ENCODE measurements at regions not wholly inside any gene's neighbourhood (a gene's known extent, or its start where the extent isn't known, plus 50 kb on each side); places are given as distances from the start of the nearest gene placed in this dataset.
"Not testable (repeated sequence)": the region's sequence is repeated elsewhere in the genome, so short reads cannot be mapped to it uniquely, and the experiment has no call there.

DNA sequence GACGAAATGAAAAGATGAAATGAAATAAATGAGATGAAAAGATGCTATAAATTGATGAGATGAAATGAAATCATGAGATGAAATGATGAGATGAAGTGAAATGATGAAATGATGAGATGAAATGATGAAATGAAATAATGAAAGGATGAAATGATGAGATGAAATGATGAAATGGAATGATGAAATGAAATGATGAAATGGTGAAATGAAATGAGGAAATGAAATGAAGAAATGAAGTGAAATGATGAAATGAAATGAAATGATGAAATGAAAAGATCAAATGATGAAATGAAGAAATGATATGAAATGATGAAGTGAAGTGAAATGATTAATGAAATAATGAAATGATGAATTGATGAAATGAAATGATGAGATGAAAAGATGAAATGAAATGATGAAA, 138.5 kb upstream of the ERV3-1 start:
- not testable (repeated sequence) for H3K4me1 ChIP-seq; H3K36me3 ChIP-seq; H3K9me3 ChIP-seq (replicated peaks); H3K27ac ChIP-seq; H3K27me3 ChIP-seq; DNase-seq; H3K4me3 ChIP-seq

DNA sequence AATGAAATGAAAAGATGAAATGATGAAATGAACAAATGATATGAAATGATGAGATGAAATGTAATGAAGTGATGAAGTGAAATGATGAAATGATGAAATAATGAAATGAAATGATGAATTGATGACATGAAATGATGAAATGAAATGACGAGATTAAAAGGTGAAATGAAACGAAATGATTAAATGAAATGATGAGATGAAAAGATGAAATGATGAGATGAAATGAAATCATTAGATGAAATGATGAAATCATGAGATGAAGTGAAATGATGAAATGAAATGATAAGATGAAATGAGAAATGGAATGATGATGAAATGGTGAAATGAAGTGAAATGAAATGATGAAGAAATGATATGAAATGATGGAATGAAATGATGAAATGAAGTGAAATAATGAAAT, 138.1 kb upstream of the ERV3-1 start:
- DNase-seq; H3K4me3 ChIP-seq; H3K27ac ChIP-seq; H3K27me3 ChIP-seq; H3K36me3 ChIP-seq; H3K9me3 ChIP-seq (replicated peaks); H3K4me1 ChIP-seq: not testable (repeated sequence)

DNA sequence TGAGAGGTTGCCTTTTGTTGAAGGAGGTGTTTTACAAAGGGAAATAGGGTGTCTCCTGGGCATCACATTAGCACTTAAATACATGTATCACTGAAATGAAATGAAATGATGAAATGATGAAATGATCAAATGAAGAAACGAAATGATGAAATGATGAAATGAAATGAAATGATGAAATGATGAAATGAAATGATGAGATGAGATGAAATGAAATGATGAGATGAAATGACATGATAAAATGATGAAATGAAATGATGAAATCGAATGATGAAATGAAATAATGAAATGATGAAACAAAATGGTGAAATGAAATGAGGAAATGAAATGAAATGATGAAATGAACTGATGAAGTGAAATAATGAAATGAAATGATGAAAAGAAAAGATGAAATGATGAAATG, 137.6 kb upstream of the ERV3-1 start:
- not testable (repeated sequence) for H3K27ac ChIP-seq, DNase-seq

DNA sequence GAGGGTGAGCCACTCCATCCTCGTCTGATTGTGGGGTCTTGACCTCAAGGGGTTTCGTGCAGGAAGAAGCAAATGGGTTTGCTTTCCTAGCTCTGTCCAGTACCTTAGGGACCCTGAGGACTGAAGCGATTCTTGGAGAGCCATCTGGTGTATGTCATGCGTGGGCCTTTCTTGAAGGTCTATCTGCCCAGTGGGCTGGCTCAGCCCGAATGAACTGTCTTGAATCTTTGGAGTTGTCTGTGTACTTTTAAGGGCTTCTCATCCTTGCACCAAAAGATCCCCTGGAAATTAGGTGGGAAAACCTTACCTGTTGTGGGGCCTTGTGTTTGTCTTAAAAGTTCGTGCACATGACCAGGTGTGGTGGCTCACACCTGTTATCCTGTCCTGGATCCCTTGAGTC, 135.4 kb upstream of the ERV3-1 start:
- H3K4me3 ChIP-seq; H3K36me3 ChIP-seq; H3K27ac ChIP-seq; DNase-seq; H3K9me3 ChIP-seq (replicated peaks); H3K27me3 ChIP-seq; H3K4me1 ChIP-seq: not testable (repeated sequence)

More for the DNA sequence above, 137.6 kb upstream of the ERV3-1 start:
- H3K4me1 ChIP-seq; H3K4me3 ChIP-seq; H3K36me3 ChIP-seq; H3K9me3 ChIP-seq (replicated peaks); H3K27me3 ChIP-seq: not testable (repeated sequence)

DNA sequence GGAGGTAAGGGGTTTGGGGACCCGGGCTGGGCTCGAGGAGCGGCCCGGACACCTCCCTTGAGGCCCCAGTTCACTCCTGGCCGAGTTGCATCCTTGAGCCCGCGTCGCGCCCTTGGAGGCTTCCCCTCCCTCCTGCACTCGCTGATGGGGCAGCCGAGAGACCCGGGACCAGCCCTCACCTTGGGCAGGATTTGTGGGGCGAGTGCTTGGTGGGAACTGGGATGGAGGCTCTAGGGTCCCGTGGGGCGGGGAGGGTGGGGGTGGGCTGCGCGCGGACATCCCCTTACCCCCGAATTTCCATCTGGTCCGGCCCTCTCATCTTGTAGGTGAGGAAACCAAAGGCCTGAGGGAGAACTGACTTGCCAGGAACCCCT, 134.9 kb upstream of the ERV3-1 start:
- not testable (repeated sequence) for H3K27me3 ChIP-seq; H3K9me3 ChIP-seq (replicated peaks); H3K27ac ChIP-seq; H3K36me3 ChIP-seq; H3K4me3 ChIP-seq; H3K4me1 ChIP-seq; DNase-seq

DNA sequence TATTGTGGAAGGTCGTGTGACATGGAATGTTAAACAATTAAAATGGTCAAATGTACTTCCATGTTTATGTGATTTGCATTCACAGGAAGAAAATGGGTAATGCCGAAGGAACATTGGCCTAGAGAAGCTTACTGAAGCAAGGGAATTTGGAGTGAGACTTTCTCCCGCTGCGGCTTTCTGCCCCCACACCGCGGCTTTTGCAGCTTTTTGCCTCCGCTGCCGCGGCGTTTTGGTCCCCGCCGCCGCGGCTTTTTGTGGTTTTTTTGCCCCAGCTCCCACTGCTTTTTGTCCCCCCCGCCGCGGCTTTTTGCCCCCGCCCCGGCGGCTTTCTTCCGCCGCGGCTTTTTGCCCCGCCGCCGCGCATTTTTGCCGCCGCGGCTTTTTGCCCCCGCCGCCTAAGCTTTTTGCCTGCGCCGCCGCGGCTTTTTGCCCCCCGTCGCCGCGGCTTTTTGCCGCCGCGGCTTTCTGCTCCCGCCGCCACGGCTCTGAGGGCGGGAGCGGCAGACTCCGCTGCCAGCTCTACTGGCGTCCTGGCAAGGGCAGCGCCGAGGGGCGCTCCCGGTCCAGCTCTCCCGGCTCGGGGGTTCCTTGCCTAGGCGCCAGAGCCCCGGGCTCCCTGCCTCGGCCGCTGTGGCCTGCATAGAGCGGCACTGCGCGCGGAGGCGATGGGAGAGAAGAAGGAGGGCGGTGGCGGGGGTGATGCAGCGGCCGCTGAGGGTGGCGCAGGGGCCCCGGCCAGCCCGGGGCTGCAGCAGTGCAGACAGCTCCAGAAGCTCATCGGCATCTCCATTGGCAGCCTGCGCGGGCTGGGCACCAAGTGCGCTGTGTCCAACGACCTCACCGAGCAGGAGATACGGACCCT, 134.3 kb upstream of the ERV3-1 start:
- H3K4me3 ChIP-seq; H3K4me1 ChIP-seq; H3K9me3 ChIP-seq (replicated peaks); H3K27me3 ChIP-seq; H3K27ac ChIP-seq; H3K36me3 ChIP-seq: not testable (repeated sequence)
- peak in 1 of 2 experiments; percentile 0 for DNase-seq

DNA sequence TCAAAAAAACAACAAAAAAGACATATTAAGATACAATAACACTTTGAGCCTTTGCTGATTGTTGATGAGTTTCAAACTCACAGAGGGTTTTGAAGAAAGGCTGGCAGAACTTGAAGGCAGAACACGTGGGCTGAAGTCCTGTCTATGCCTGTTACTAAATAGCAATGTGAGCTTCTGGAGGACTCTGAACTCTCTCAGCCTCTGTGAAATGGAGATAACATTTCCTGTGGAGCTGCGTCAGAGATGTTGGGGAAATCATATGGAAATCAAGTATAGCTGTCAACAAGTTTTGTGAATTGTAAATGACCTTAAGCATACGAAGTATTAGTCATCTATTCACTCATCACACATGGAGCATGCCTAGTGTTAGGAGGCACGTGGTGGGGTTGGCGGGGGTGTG, 130.4 kb upstream of the ERV3-1 start:
- not testable (repeated sequence) for H3K27ac ChIP-seq

DNA sequence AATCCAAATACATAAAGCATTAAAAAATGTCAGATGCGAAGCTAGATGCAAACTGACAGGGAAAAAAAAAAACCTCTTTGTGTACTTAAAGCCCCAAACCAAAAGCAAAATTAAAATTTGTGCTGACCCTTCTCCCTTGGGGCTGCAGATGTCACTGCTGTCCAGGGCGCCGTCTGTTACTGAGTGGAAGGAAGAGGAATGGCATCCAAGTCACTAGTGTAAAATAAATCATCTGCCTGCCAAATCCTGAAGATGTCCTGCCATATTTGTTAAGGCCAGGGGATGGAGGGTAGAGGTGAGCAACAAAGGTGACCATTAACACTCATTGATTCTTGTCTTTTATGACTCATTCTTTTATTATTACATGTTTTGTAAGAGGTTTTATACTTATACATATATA, 126.6 kb upstream of the ERV3-1 start:
- H3K27me3 ChIP-seq; H3K36me3 ChIP-seq; H3K27ac ChIP-seq; DNase-seq; H3K4me1 ChIP-seq; H3K9me3 ChIP-seq (replicated peaks); H3K4me3 ChIP-seq: not testable (repeated sequence)

More for the DNA sequence above, 130.4 kb upstream of the ERV3-1 start:
- H3K27me3 ChIP-seq; H3K36me3 ChIP-seq; H3K9me3 ChIP-seq (replicated peaks); H3K4me1 ChIP-seq; H3K4me3 ChIP-seq; DNase-seq: not testable (repeated sequence)

DNA sequence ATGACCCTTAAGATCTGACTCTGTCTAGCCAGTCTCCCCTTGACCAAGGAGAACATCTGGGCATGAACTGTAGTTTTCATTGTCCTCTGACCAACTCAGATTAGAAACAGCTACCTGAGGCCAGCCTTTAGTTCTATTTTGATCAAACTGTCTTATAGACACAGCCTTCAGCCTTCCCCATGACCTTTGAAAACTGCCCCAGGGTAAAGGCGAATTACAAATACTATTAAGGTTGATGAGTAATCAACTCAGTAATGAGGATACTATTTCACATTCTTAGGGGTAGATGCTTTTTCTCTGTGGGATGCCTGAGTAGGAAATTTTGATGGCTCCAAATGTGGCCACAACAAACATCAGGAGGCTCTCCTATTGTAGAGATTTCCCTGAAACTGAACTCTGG, 125.8 kb upstream of the ERV3-1 start:
- H3K9me3 ChIP-seq (replicated peaks); H3K27me3 ChIP-seq; H3K4me3 ChIP-seq; H3K4me1 ChIP-seq; H3K27ac ChIP-seq; H3K36me3 ChIP-seq; DNase-seq: not testable (repeated sequence)

DNA sequence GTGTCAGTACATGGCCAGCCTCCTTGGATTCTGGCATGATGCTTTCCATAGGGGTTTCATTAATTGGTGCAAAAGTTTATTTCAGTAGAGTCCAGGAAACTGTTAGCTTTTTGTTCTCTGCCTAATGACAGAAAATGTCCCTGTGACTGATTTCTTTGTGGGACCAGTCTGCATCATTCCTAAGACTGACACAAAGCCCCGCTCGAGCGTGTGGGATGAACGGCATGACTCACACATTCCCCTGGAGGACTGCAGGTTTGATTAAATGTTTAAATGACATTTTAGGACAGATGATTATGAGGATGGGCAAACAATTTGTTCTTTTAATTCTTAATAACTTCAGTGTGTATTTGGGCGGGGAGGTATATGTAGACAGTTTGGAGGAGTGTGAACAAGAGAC, 120.9 kb upstream of the ERV3-1 start:
- H3K27me3 ChIP-seq; H3K27ac ChIP-seq; H3K9me3 ChIP-seq (replicated peaks); DNase-seq; H3K36me3 ChIP-seq; H3K4me1 ChIP-seq; H3K4me3 ChIP-seq: not testable (repeated sequence)

DNA sequence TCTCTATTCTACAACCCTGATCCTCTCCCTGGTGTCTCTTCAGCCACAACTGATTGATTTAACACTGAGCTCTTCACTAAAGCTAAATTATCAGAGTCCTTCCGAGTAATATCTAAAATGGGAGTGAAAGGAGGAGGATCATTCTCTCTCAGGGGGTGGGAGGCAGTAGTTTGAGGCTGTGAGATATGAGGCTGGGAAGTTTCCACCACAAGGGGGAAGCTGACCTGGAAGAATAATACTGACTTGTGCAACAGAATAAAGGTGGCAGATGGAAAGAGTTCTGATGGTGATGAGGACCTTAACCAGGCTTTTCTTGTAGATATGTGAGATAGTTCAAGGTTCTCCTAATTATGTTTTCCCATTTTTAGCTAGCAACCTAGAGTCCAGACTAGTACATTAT, 118.1 kb upstream of the ERV3-1 start:
- not testable (repeated sequence) for H3K9me3 ChIP-seq (replicated peaks); H3K4me3 ChIP-seq; H3K27ac ChIP-seq; H3K27me3 ChIP-seq; H3K36me3 ChIP-seq; H3K4me1 ChIP-seq; DNase-seq

DNA sequence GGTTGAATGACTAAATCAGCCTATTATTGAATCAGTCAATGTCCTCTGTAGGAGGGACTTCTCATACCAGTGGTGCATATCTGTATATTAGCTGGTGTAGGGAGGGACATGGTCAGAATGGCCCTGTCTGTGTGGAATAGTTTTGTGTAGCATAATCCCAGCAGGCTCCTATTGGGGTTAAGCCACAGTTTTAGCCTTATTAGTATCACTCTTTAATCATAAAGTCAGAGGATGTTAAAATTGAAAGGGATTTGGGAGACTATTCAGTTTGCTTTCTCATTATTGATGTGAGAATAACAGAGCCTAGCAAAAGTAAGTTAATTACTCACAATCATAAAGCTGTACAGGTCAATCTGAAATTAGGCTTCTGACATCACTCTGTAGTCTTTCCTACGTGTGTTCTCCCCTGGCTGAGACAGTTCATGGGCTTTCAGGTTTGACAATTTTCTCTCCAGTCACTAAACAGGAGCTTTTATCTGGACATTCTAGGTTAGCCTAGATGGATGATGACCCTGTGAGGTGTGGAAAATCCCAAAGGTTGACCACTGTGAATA, 99.2 kb upstream of the ERV3-1 start:
- not testable (repeated sequence) for H3K4me3 ChIP-seq; H3K4me1 ChIP-seq; H3K27ac ChIP-seq; H3K27me3 ChIP-seq; H3K9me3 ChIP-seq (replicated peaks); DNase-seq; H3K36me3 ChIP-seq

DNA sequence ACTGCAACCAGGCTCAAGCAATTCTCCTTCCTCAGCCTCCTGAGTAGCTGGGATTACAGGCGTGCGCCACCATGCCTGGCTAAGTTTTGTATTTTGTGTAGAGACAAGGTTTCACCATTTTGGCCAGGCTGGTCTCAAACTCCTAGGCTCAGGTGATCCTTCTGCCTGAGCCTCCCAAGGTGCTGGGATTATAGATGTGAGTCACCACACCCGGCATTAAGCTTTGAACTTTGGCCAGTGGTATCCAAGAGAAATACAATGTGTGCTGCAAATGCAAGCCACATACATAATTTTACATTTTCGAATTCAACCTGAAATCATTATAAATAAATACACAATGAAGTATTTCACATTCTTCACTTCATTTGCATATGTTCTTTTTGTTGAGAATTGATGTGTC, 94.0 kb upstream of the ERV3-1 start:
- H3K27me3 ChIP-seq; DNase-seq; H3K36me3 ChIP-seq; H3K27ac ChIP-seq; H3K4me1 ChIP-seq; H3K4me3 ChIP-seq; H3K9me3 ChIP-seq (replicated peaks): not testable (repeated sequence)

DNA sequence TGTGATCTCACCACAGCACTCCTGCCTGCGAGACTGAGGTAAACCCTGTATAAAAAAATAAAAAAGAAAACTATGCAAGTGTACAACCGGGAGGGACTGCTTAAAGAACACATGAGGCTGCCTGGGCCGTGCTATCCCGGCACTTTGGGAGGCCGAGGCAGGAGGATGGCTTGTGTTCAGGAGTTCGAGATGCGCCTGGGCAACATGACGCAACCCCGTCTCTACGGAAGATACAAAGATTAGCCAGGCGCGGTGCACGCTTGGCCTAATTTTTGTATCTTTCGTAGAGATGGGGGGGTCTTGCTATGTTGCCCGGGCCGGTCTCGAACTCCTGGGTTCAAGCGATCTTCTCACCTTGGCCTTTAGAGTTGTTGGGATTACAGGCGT, 75.2 kb upstream of the ERV3-1 start:
- not testable (repeated sequence) for H3K4me1 ChIP-seq; H3K27me3 ChIP-seq; H3K36me3 ChIP-seq; H3K9me3 ChIP-seq (replicated peaks); H3K27ac ChIP-seq
- peak overlapping the region; percentile 81 for H3K4me3 ChIP-seq
- DNase-seq: peak in 1 of 2 experiments; percentile 6

DNA sequence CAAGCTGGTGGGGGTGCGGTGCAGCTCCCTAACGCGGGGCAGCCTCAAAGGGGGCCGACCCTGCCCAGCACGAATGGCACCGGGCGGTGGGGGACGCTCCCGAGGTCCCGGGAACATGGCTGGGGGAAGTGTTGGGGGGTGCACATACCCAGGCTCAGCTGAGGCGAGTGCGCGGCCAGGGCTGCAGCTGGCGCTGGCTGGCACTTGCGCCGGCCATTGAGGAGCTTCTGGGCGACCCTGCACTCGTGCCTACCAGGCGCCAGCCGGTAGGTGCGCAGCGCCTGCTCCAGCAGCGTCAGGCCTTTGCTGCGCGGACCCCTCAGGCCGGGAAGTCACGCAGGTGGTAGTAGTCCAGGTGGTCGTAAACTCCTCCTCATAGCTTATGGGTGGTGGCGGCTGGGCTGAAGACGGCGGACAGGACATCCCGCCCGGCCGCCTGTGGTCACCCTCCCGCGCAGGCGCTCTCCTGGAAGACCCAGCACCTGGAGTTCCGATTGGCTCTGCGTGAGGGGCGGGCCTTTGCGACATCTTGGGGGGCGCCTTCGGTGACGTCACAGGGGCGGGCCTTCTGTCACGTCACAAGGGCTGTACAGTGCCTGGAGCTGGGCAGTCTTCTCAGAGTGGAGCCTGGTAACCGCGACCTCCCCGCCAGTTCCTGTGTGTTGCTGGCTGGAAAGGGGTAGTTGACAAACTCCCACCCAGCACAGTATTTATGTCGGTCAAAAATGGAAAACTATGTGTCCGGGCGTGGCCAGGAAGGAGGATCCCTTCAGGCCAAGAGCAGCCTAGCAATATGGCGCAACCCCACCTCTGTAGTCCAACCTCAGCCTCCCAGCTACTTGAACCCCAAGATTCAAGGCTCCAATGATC, 74.5 kb upstream of the ERV3-1 start:
- H3K36me3 ChIP-seq; H3K27me3 ChIP-seq; H3K4me1 ChIP-seq; H3K9me3 ChIP-seq (replicated peaks): not testable (repeated sequence)
- H3K4me3 ChIP-seq: peak overlapping the region; percentile 81
- H3K27ac ChIP-seq: peak overlapping the region; percentile 54
- peak; percentile 95 for DNase-seq
